RCC 7860 (cell line): ENCODE measurements at regions not wholly inside any gene's neighbourhood (a gene's known extent, or its start where the extent isn't known, plus 50 kb on each side); places are given as distances from the start of the nearest gene placed in this dataset.
"Not testable (repeated sequence)": the region's sequence is repeated elsewhere in the genome, so short reads cannot be mapped to it uniquely, and the experiment has no call there.

Source experiments
- DNase-seq: peaks from one replicate; pipeline ENCODE4 v3.0.0-alpha.2; 2015; ENCODE audit warnings: low spot score
- FAIRE-seq: peaks from 2 replicates; lab custom pipeline; 2012; peaks lifted over from hg19 to GRCh38; lab: Jason Lieb, UNC

GRCh38 chr1:4449972-4450371 lies 204.4 kb upstream of the AJAP1 start:
- no peak for FAIRE-seq
- no peak for DNase-seq

DNA sequence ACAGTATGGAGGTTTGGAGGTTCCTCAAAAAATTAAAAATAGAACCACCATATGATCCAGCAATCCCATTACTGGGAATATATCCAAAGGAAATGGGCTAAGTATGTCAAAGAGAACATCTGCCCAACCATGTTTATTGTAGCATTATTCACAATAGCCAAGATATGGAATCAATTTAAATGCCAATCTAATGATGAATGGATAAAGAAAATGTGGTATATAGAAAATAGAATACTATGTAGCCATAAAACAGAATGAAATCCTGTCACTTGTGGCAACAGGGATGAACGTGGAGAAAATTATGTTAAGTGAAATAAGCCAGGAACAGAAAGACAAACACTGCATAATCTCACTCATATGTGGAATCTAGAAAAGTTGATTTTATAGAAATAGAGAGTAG lies 201.7 kb upstream of the AJAP1 start:
- no peak for DNase-seq

DNA sequence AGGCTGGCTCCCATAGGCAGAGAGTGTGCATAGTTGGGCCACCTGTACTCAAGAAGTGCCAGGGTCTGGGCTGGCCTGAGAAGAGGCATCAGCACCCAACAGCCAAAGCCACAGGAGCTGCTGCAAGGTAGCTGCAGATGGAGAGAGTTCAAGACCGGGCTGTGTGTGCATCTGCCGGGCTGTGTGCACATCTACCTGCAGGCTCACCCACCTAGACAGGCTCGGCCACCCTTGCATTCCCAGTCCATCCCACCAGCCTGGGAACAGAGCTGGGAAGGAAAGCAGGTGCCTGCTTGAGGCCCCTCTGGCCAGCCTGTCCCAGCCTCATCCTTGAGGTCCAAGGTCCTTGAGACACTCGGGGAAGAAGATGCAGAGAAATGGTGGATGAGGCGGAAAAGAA lies 194.4 kb upstream of the AJAP1 start:
- DNase-seq (no peak), FAIRE-seq (no peak)

More for the DNA sequence above, 201.7 kb upstream of the AJAP1 start:
- FAIRE-seq = no peak

DNA sequence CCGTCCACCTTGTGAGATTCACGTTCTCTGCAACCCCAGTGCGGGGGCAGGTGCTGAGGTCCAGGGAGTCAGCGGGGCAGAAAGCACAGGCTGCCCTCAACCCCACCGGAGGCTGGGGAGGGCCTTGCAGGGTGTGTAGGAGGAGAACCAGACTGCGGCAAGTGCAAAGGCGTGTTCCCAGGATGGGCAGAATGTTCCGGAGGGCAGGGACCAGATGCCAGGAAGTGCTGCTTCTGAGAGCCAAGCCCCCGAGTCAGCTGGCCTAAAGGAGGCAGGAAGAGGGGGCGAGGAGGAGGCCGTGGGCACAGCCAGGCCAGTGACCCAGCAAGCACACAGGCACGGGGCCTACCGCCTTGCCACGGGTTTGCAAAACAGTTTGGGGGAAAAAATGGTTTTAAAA lies 193.8 kb upstream of the AJAP1 start:
- DNase-seq (no peak), FAIRE-seq (no peak)

- DNase-seq (no peak), FAIRE-seq (no peak)
Measured at GRCh38 chr1:4461726-4462290, 192.6 kb upstream of the AJAP1 start.

GRCh38 chr1:4462831-4463484 lies 191.5 kb upstream of the AJAP1 start:
- FAIRE-seq (no peak), DNase-seq (no peak)

- FAIRE-seq (no peak), DNase-seq (no peak)
Measured at GRCh38 chr1:4463631-4464030, 190.8 kb upstream of the AJAP1 start.

GRCh38 chr1:4464478-4464877 lies 189.9 kb upstream of the AJAP1 start:
- DNase-seq (no peak), FAIRE-seq (no peak)

GRCh38 chr1:4467241-4467640 lies 187.2 kb upstream of the AJAP1 start:
- FAIRE-seq (no peak), DNase-seq (no peak)

DNA sequence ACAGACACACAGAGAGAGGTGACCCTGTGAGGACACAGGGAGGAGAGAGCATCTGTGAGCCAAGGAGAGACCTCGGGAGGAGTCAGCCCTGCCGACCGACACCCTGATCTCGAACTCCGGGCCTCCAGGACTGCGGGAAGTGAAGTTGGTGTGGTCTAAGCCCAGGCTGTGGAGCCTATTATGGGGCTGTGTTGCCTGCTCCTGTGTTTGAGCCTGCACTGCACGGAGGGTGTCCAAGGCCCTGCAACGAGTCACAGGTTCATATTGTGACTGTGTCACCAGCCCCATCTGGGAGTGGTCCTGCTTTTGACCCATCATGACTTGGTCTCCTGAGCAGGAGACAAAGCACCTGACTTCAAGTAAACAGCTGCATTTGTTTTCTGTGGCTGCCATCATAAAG lies 186.0 kb upstream of the AJAP1 start:
- FAIRE-seq (no peak), DNase-seq (no peak)

DNA sequence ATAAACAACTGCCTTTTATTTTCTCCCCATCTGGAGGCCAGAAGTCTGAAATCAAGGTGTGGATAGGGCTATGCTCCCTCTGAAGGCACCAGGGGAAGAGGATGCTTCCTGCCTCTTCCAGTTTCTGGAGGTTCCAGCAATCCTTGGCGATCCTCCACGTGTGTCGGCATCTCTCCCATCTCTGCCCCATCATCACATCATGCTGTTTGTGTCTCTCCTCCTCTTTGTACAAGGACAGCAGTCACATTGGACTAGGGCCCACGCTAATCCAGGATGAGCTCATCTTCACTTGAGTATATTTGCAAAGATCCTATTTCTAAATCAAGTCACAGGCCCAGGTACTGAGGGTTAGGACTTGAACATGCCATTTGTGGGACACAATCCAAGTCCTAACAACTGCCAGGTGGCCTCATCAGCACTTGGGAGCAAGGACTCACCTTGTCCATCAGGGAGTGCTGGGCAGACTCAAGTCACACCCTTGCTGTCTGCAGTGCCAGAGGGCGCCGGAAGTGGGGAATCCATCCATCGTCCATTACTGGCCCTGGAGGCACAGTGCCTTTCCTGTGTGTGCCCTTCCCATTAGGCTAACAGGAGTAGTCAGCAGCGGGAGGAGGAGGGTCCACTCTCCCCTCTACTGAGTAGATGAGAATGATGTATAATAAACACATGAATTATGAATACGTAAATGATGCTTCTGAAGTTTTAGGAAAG lies 185.4 kb upstream of the AJAP1 start:
- FAIRE-seq = no peak
- no peak for DNase-seq

DNA sequence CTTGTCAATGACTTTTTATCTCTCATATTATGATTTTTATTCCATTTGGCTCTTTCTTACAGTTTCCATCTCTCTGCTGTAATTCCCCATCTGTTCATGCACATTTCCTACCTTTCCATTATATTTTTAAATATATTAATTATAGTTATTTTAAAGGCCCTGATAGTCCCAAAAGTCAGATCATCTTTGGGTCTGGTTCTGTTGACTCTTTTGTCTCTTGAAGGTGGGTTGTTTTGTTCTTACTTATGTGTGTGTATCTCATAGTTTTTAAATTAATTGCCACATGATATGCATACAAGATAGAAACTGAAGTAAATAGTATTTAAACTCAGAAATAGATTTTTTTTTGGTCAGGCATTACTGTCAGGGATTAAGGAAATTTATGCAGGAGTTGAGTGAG lies 178.0 kb upstream of the AJAP1 start:
- DNase-seq (no peak), FAIRE-seq (no peak)

GRCh38 chr1:4481451-4481850 lies 173.0 kb upstream of the AJAP1 start:
- no peak for DNase-seq
- FAIRE-seq = no peak

- no peak for DNase-seq
- no peak for FAIRE-seq
Measured at GRCh38 chr1:4482526-4482925, 171.9 kb upstream of the AJAP1 start.

DNA sequence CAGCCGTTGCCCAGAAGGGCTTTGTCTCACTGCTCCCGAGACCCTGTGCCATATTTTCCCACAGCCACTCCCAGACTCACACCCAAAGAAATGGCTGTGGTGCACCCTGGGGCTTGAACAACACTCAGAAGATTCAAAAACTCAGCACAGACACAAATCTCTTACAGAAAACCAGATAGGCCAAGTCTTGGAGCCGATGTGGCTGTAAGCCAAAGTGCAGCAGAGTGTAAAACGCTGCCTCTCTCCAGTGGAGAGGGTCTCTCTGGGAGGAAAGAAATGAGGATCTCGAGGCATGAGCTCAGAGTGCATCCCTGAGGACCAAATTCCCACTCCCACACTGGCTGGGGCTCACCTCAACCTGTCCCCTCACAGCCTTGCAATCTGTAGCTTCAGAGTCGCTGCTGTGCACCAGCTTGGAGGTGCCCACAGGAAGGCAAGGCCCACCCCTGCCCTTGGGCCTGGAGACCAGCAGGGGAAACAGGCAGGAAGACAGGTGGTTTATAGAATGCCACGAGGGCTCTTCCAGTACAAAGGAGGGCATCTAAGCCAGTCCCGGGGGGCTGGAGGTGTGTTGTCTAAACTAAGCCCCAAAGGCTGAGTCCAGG lies 171.3 kb upstream of the AJAP1 start:
- no peak for FAIRE-seq
- DNase-seq = no peak

DNA sequence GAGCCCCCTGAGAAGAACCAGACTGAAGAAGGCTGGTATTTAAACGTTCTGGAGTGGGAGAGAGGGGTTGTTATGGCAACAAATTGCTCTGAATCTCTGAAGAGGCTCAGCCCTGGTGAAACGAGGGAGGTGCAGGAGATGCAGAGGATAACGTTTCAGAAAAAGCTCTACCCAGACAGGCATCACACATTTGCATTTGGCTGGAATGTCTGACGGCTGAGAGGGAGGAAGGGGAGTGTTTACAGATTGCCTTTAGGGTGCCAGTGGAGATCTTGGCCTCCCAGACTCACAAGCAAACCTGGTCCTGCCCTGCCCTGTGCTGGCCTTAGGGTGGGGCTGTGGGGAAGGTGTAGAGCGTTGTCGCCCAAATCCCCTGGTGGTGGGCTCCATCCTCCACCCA lies 169.0 kb upstream of the AJAP1 start:
- no peak for FAIRE-seq
- no peak for DNase-seq

DNA sequence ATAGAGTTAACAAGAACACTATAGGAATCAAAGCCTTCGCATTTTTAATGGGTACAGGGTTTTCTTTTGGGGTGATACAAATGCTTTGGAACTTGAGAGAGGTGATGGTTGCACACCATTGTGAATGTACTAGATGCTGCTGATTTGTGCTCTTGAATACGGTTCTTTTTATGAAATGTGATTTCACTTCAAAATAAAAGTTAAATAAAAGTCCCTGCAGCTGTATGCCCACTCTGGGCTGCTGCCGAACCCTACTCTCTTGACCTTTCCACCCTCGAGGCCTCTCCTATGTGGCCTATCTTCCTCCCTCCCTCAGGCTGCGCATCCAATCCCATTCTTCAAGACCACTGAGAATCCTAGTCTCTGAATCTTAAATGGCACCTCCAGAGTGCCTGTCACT lies 168.5 kb upstream of the AJAP1 start:
- DNase-seq = no peak
- FAIRE-seq = no peak

DNA sequence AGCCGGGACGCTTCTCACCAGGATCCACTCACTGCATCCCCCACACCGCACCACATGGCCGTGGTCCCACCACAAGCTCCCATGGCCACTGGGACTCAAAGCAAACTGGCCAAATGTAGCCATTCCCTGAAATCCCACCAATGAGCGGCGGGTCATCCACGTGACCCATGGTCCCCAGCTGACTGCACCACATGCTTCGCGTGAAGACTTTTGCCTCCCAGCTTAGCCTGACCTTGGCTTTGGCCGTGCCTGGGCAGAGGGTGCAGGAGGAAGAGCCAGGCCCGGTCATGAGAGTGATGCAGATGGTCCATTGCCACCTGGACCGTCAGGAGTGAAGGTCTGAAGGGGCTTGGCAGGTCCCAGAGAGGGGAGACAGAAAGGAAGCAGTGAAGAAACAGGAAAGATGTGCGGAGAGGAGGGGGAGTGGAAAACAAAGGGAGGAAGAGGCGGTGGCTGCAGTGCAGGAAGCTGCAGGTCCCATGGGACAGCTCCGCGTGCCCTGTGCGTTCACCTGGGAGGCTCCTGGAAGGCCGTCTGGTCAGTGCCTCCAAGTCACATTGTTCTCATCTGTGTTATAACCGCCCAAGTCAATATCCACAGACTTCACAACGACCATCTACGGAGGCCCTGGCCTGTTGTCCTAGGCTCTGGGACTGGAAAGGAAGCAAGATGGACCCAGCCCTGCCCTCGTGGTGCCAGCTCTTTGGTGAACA lies 167.8 kb upstream of the AJAP1 start:
- DNase-seq (no peak), FAIRE-seq (no peak)

GRCh38 chr1:4488018-4488417 lies 166.4 kb upstream of the AJAP1 start:
- no peak for FAIRE-seq
- no peak for DNase-seq

GRCh38 chr1:4489486-4489885 lies 164.9 kb upstream of the AJAP1 start:
- no peak for DNase-seq
- FAIRE-seq = no peak

- DNase-seq, FAIRE-seq: not testable (repeated sequence)
Measured at GRCh38 chr1:4489992-4490391, 164.4 kb upstream of the AJAP1 start.
